ENCODE measurements at regions not wholly inside any gene's neighbourhood (a gene's known extent, or its start where the extent isn't known, plus 50 kb on each side); places are given as distances from the start of the nearest gene placed in this dataset.

GRCh38 chr6:22801831-22802230, 232.5 kb downstream of the HDGFL1 start:
- Histone ChIP-seq H3K4me3 (no peak overlapping the region), H3K27me3 (ENCODE audit: insufficient read depth in 3 of 3, low read length in 2 of 3) (no peaks in the 10 kb centered on the region), H3K4me1 (no peaks in the 10 kb centered on the region), H3K9me3 (no peaks in the 10 kb centered on the region), H3K27ac (no peak overlapping the region), H3K36me3 (ENCODE audit: insufficient read depth in 1 of 2, low read depth in 1 of 2) (no peaks in the 10 kb centered on the region)
- TF ChIP-seq CTCF (IDR thresholded peaks at IDR 0.05), result no peak
- no peak for DNase-seq
- ATAC-seq, result no peak
- intact Hi-C loops (cut with DNase I), result no loop called here
- WGBS, 3 donors, result 77 to 89% (median 80%) methylated on average over 2 of the region's 2 CpGs

- Histone ChIP-seq H3K9me3 (no peaks in the 10 kb centered on the region), H3K4me1 (no peaks in the 10 kb centered on the region), H3K36me3 (ENCODE audit: insufficient read depth in 1 of 2, low read depth in 1 of 2) (no peaks in the 10 kb centered on the region), H3K27ac (no peak overlapping the region), H3K27me3 (ENCODE audit: insufficient read depth in 3 of 3, low read length in 2 of 3) (no peaks in the 10 kb centered on the region), H3K4me3 (no peak overlapping the region)
- intact Hi-C loops (cut with DNase I), result no loop called here
- DNase-seq (no peak), ATAC-seq (no peak)
- TF ChIP-seq CTCF (IDR thresholded peaks at IDR 0.05), result no peak
- 55 to 76% (median 56%) methylated on average over 6 of the region's 6 CpGs for WGBS, 3 donors
Measured at GRCh38 chr6:22804620-22805261, 235.4 kb downstream of the HDGFL1 start.

GRCh38 chr6:22807261-22807660, 237.9 kb downstream of the HDGFL1 start:
- DNase-seq, result no peak
- TF ChIP-seq CTCF (IDR thresholded peaks at IDR 0.05), result no peak
- intact Hi-C loops (cut with DNase I), result no loop called here
- H3K36me3 ChIP-seq (ENCODE audit: insufficient read depth in 1 of 2, low read depth in 1 of 2), result no peaks in the 10 kb centered on the region
- no peaks in the 10 kb centered on the region for H3K27me3 ChIP-seq (ENCODE audit: insufficient read depth in 3 of 3, low read length in 2 of 3)
- H3K9me3 ChIP-seq, result no peaks in the 10 kb centered on the region
- no peak overlapping the region for H3K4me3 ChIP-seq
- no peaks in the 10 kb centered on the region for H3K4me1 ChIP-seq
- ATAC-seq, result no peak
- 69 to 100% (median 81%) methylated on average over 1 of the region's 1 CpG for WGBS, 3 donors
- no peak overlapping the region for H3K27ac ChIP-seq

DNA sequence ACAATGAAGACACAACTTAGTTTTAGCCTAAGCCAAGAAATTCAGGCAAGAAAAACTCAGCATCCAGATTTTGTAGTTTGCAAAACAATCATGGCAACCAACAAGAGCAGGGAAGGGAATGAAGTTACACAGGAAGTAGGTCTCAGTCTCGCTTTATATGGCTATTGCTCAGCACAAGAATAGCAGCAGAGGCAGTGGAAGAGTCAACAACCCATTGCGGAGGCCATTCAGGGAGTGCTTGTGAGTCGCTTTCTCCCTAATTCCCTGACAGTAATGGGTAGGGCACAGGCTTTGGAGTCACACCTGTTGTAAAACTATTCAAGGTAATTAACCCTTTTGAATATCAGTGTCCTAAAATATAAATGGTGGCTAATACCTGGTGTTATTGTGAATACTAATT, 238.5 kb downstream of the HDGFL1 start:
- H3K27me3 ChIP-seq (ENCODE audit: insufficient read depth in 3 of 3, low read length in 2 of 3), result no peaks in the 10 kb centered on the region
- H3K4me1 ChIP-seq, result no peaks in the 10 kb centered on the region
- WGBS, 3 donors, result 90 to 96% (median 93%) methylated on average over 3 of the region's 3 CpGs
- H3K36me3 ChIP-seq (ENCODE audit: insufficient read depth in 1 of 2, low read depth in 1 of 2), result no peaks in the 10 kb centered on the region
- DNase-seq, result no peak
- no peak overlapping the region for H3K27ac ChIP-seq
- ATAC-seq, result no peak
- no peaks in the 10 kb centered on the region for H3K9me3 ChIP-seq
- intact Hi-C loops (cut with DNase I), result no loop called here
- no peak overlapping the region for H3K4me3 ChIP-seq
- no peak for TF ChIP-seq CTCF (IDR thresholded peaks at IDR 0.05)

DNA sequence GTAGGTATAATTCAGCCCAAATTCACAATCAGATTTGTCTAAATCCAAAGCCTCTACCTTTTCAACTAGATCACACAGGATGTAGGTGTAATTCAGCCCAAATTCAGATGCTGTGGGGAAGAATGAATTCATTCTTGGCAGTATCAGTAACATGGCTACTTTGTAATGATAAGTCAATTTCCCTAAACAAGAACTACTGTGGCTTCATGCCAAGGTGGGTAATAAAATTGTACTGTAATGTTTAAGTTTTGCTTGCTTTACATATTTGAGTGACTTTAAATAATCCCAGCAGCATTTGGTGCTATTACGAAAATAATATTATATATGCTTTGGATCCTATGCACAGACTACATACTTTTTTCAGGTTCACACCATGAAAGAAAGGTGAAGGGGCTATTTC, 239.1 kb downstream of the HDGFL1 start:
- no peak overlapping the region for H3K4me3 ChIP-seq
- no peak for DNase-seq
- H3K27me3 ChIP-seq (ENCODE audit: insufficient read depth in 3 of 3, low read length in 2 of 3), result no peaks in the 10 kb centered on the region
- no peak for TF ChIP-seq CTCF (IDR thresholded peaks at IDR 0.05)
- H3K36me3 ChIP-seq (ENCODE audit: insufficient read depth in 1 of 2, low read depth in 1 of 2), result no peaks in the 10 kb centered on the region
- H3K4me1 ChIP-seq, result no peaks in the 10 kb centered on the region
- no peaks in the 10 kb centered on the region for H3K9me3 ChIP-seq
- no peak overlapping the region for H3K27ac ChIP-seq
- ATAC-seq, result no peak
- WGBS, 3 donors, result 93 to 96% (median 95%) methylated on average over 1 of the region's 1 CpG
- intact Hi-C loops (cut with DNase I), result no loop called here
